H1 (cell line): ENCODE measurements at regions not wholly inside any gene's neighbourhood (a gene's known extent, or its start where the extent isn't known, plus 50 kb on each side); places are given as distances from the start of the nearest gene placed in this dataset.

Experiments used
- CTCF ChIA-PET: fragments of 300-600 bp; sonication (Branson Sonifier 250); formaldehyde crosslinking; loops from one replicate; lab custom pipeline; 2021; ENCODE audit not compliant: partially characterized antibody; lab: Charles Lee
- POLR2A ChIA-PET: fragments of 300-600 bp; sonication (Branson Sonifier 250); formaldehyde crosslinking; loops from one replicate; lab custom pipeline; 2021; ENCODE audit warnings: inconsistent platforms; ENCODE audit not compliant: partially characterized antibody; lab: Charles Lee
- DNase-seq, 2 experiments: peaks; one replicate each; pipeline versions ENCODE4 v3.0.0 to v3.0.0-alpha.2; 2010 to 2022; ENCODE audit warnings: low spot score in 2 of 2, low read depth in 1 of 2, mixed read lengths in 1 of 2
- FAIRE-seq: peaks from 2 replicates; lab custom pipeline; 2011; peaks lifted over from hg19 to GRCh38; lab: Jason Lieb, UNC
- H2AFZ ChIP-seq: 2 replicates; pipeline ENCODE4 v1.8.1; 2012; ENCODE audit warnings: low read length, inconsistent platforms
- H2AK5ac ChIP-seq: 2 replicates; pipeline ENCODE4 v1.6.1; 2013; ENCODE audit warnings: low read depth, low read length
- H2BK120ac ChIP-seq: replicated peaks from 2 replicates; pipeline ENCODE3; 2013; ENCODE audit warnings: low read depth, low read length, inconsistent platforms
- H2BK12ac ChIP-seq: 2 replicates; pipeline ENCODE4 v1.6.1; 2013; ENCODE audit warnings: low read depth, low read length
- H2BK15ac ChIP-seq: 2 replicates; pipeline ENCODE4 v1.6.1; 2013; ENCODE audit warnings: low read length
- H2BK20ac ChIP-seq: 2 replicates; pipeline ENCODE4 v1.6.1; 2013; ENCODE audit warnings: low read length
- H2BK5ac ChIP-seq: 2 replicates; pipeline ENCODE4 v1.6.1; 2013; ENCODE audit warnings: low read depth, low read length
- H3K14ac ChIP-seq: 2 replicates; pipeline ENCODE4 v1.6.1; 2013; ENCODE audit warnings: inconsistent platforms; ENCODE audit not compliant: insufficient read length
- H3K18ac ChIP-seq: 2 replicates; pipeline ENCODE4 v1.6.1; 2013; ENCODE audit warnings: low read length; ENCODE audit errors: extremely low read depth
- H3K23ac ChIP-seq: 2 replicates; pipeline ENCODE4 v1.6.1; 2013; ENCODE audit warnings: inconsistent platforms; ENCODE audit not compliant: insufficient read length
- H3K23me2 ChIP-seq: 2 replicates; pipeline ENCODE4 v1.6.1; 2013; ENCODE audit warnings: low read depth, low read length
- H3K27ac ChIP-seq: 2 replicates; pipeline ENCODE4 v1.6.1; 2011; ENCODE audit warnings: low read depth, low read length, inconsistent platforms
- H3K27me3 ChIP-seq, 4 experiments: replicated peaks in 1 of 4; 1 replicate in 1 of 4; 2 replicates in 3 of 4; pipeline versions ENCODE4 v1.6.1 to v1.8.1; 2011 to 2013; ENCODE audit warnings: low read length in 3 of 4, mild to moderate bottlenecking in 3 of 4, inconsistent platforms in 2 of 4, mixed read lengths in 2 of 4, moderate library complexity in 1 of 4; ENCODE audit not compliant: control insufficient read depth in 3 of 4, insufficient read depth in 3 of 4; ENCODE audit errors: extremely low read depth in 1 of 4
- H3K36me3 ChIP-seq, 4 experiments: 2 replicates each; pipeline versions ENCODE4 v1.6.1 to v1.8.1; 2011 to 2013; ENCODE audit warnings: mild to moderate bottlenecking in 4 of 4, low read length in 3 of 4, moderate library complexity in 2 of 4, control low read depth in 1 of 4, inconsistent platforms in 1 of 4; ENCODE audit not compliant: insufficient read depth in 4 of 4, control insufficient read depth in 2 of 4
- H3K4ac ChIP-seq: replicated peaks from 2 replicates; pipeline ENCODE3; 2013; ENCODE audit warnings: low read length, low read depth, mixed read lengths, inconsistent platforms; ENCODE audit not compliant: insufficient read length
- H3K4me1 ChIP-seq, 4 experiments: replicated peaks in 1 of 4; 1 replicate in 1 of 4; 2 replicates in 3 of 4; pipeline versions ENCODE4 v1.6.1 to v1.8.1; 2011 to 2013; ENCODE audit warnings: low read length in 3 of 4, inconsistent platforms in 2 of 4, mixed read lengths in 1 of 4; ENCODE audit not compliant: insufficient read depth in 4 of 4, control insufficient read depth in 3 of 4
- H3K4me2 ChIP-seq, 2 experiments: 2 replicates each; pipeline versions ENCODE4 v1.6.1 to v1.8.1; 2011 to 2013; ENCODE audit warnings: low read depth in 2 of 2, low read length in 2 of 2, control low read depth in 1 of 2, inconsistent platforms in 1 of 2, mild to moderate bottlenecking in 1 of 2; ENCODE audit not compliant: insufficient read depth in 1 of 2
- H3K4me3 ChIP-seq, 4 experiments: fragments of 200-600, 300-600 bp in 1 of 4; sonication (generic), shearing (Covaris generic), sonication (Bioruptor Twin) in 1 of 4; 2 replicates each; pipeline versions ENCODE4 v1.5.1 to v1.8.1; 2011 to 2016; ENCODE audit warnings: low read length in 4 of 4, low read depth in 3 of 4, control low read depth in 2 of 4, inconsistent platforms in 2 of 4, mild to moderate bottlenecking in 2 of 4, mixed read lengths in 1 of 4, moderate library complexity in 1 of 4; ENCODE audit not compliant: insufficient read depth in 2 of 4; ENCODE audit errors: extremely low read depth in 1 of 4
- H3K56ac ChIP-seq: replicated peaks from 2 replicates; pipeline ENCODE3; 2013; ENCODE audit warnings: low read depth, mild to moderate bottlenecking, mixed read lengths, low read length, inconsistent platforms; ENCODE audit not compliant: insufficient read length
- H3K79me1 ChIP-seq: 2 replicates; pipeline ENCODE4 v1.6.1; 2013; ENCODE audit warnings: low read depth, low read length, control low read depth
- H3K79me2 ChIP-seq, 2 experiments: 2 replicates each; pipeline versions ENCODE4 v1.6.1 to v1.8.1; 2012 to 2013; ENCODE audit warnings: low read length in 2 of 2, mild to moderate bottlenecking in 2 of 2, inconsistent platforms in 1 of 2; ENCODE audit not compliant: insufficient read depth in 2 of 2, control insufficient read depth in 1 of 2
- H3K9ac ChIP-seq, 4 experiments: replicated peaks in 1 of 4; 1 replicate in 1 of 4; 2 replicates in 3 of 4; pipeline versions ENCODE4 v1.6.1 to v1.8.1; 2011 to 2013; ENCODE audit warnings: low read depth in 3 of 4, low read length in 3 of 4, control low read depth in 2 of 4, mild to moderate bottlenecking in 2 of 4, moderate library complexity in 2 of 4, inconsistent platforms in 1 of 4; ENCODE audit errors: extremely low read depth in 1 of 4
- H3K9me3 ChIP-seq, 2 experiments: 2 replicates each; pipeline versions ENCODE4 v1.6.1 to v1.8.1; 2012 to 2013; ENCODE audit warnings: mild to moderate bottlenecking in 2 of 2, moderate library complexity in 2 of 2, control low read depth in 1 of 2, inconsistent platforms in 1 of 2, low read depth in 1 of 2, low read length in 1 of 2, mixed read lengths in 1 of 2; ENCODE audit not compliant: insufficient read depth in 2 of 2
- H4K20me1 ChIP-seq, 2 experiments: replicated peaks in 1 of 2; 2 replicates each; pipeline versions ENCODE3 to v1.8.1; 2011 to 2013; ENCODE audit warnings: inconsistent platforms in 2 of 2, low read length in 2 of 2, mild to moderate bottlenecking in 1 of 2; ENCODE audit not compliant: insufficient read depth in 2 of 2, control insufficient read depth in 1 of 2
- H4K5ac ChIP-seq: 2 replicates; pipeline ENCODE4 v1.6.1; 2013; ENCODE audit warnings: low read length, low read depth, mixed read lengths, inconsistent platforms; ENCODE audit not compliant: insufficient read length
- H4K8ac ChIP-seq: 2 replicates; pipeline ENCODE4 v1.8.0; 2013; ENCODE audit warnings: mild to moderate bottlenecking, moderate library complexity, low read length, inconsistent platforms; ENCODE audit not compliant: insufficient read depth; ENCODE audit errors: extremely low read depth
- H4K91ac ChIP-seq: replicated peaks from 2 replicates; pipeline ENCODE3; 2013; ENCODE audit warnings: low read length, mixed read lengths, inconsistent platforms; ENCODE audit not compliant: insufficient read length
- CHD1 ChIP-seq: IDR thresholded peaks from 2 replicates; pipeline ENCODE4 v1.6.1; 2012; ENCODE audit warnings: low read depth, low read length, improper control_type of control experiment
- KDM1A ChIP-seq: fragments of 200-600, 300-600 bp; sonication (generic); IDR thresholded peaks from 2 replicates; pipeline ENCODE4 v1.7.1; 2016; ENCODE audit warnings: mild to moderate bottlenecking, low read length, borderline replicate concordance
- POLR2A ChIP-seq, 2 experiments: IDR thresholded peaks; 1 replicate in 1 of 2; 2 replicates in 1 of 2; pipeline ENCODE4 v1.6.1; 2011; ENCODE audit warnings: low read depth in 2 of 2, low read length in 2 of 2, mild to moderate bottlenecking in 2 of 2; ENCODE audit errors: control extremely low read depth in 1 of 2
- SAP30 ChIP-seq: fragments of 300-600 bp; sonication (generic); IDR thresholded peaks from 2 replicates; pipeline ENCODE4 v1.7.1; 2012; ENCODE audit warnings: low read length, moderate library complexity, mild to moderate bottlenecking, inconsistent platforms; ENCODE audit not compliant: insufficient read depth, insufficient replicate concordance
- YY1 ChIP-seq: IDR thresholded peaks from 2 replicates; pipeline ENCODE4 v1.6.1; 2011; ENCODE audit warnings: low read depth, mild to moderate bottlenecking, low read length
- WGBS, 2 experiments: shearing (Covaris generic) in 1 of 2; methylation state at CpG; one replicate each; pipeline versions ENCODE4 v1.1.6 to v1.1.7; 2013 to 2015; ENCODE audit warnings: low lambda C conversion rate in 2 of 2, mixed read lengths in 2 of 2, inconsistent platforms in 1 of 2, low coverage in 1 of 2, missing lambda C conversion rate in 1 of 2; ENCODE audit not compliant: insufficient replicate concordance in 2 of 2, insufficient coverage in 1 of 2, insufficient read length in 1 of 2; ENCODE audit errors: extremely low coverage in 1 of 2, missing lambda C conversion rate in 1 of 2; 5-methylcytosine and 5-hydroxymethylcytosine counted together

DNA sequence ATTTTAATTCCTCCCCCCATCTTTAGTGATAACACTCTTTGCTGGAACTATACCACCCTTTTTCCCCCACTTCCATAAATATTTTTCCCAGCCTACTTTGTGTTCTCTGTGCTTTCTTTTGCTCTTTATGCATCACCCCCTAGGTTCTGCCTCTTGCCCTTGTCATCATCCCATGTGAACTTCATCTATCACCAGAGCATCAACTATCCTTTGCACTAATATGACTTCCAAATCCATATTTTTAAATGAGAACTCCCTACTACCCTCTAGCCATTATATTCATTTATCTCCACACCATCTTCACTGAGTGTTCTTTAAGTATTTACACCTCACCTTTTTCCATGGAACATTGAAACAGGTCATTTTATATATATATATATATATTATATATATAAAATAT is 452.7 kb downstream of the FOXO1 start (continued):
- no peak for TF ChIP-seq KDM1A

DNA sequence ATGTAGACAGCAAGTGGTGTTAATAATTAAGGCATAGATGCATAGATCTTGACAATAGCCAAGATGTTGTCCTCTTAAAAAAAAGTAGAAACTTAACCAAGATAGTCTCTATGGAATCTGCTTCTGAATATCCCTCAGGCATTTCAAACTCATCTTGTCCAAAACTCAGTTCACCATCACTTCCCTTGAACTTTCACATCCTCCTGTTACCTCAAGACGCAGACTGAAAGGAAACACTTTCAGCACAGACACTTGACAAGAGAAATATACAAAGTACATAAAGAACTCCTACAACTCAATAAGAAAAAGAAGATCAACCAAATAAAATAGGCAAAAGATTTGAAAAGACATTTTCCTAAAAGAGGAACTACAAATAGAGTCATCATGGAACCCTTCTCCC is 451.1 kb downstream of the FOXO1 start:
- ChIA-PET CTCF (no interaction called here), POLR2A (no interaction called here)
- H2BK5ac ChIP-seq = no peak overlapping the region
- H2BK120ac ChIP-seq = no peak overlapping the region
- no peaks in the 10 kb centered on the region for H3K27me3 ChIP-seq
- H3K23ac ChIP-seq = no peak overlapping the region
- H3K14ac ChIP-seq = no peak overlapping the region
- TF ChIP-seq POLR2A (IDR thresholded peaks at IDR 0.05; ENCODE audit: control extremely low read depth in 1 of 2, low read depth in 2 of 2, low read length in 2 of 2) (no peak), YY1 (no peak), CHD1 (no peak), SAP30 (no peak)
- no peak overlapping the region for H3K4me2 ChIP-seq
- H2BK15ac ChIP-seq = no peak overlapping the region
- H4K5ac ChIP-seq = no peak overlapping the region
- no peak overlapping the region for H2AK5ac ChIP-seq
- H2BK20ac ChIP-seq = no peak overlapping the region
- H3K4me3 ChIP-seq = no peak overlapping the region
- H3K9ac ChIP-seq = no peak overlapping the region
- H3K36me3 ChIP-seq = no peaks in the 10 kb centered on the region
- no peak overlapping the region for H2BK12ac ChIP-seq
- H3K56ac ChIP-seq = no peak overlapping the region
- no peak overlapping the region for H3K18ac ChIP-seq
- H4K20me1 ChIP-seq = no peaks in the 10 kb centered on the region
- H3K79me1 ChIP-seq = no peaks in the 10 kb centered on the region
- H2AFZ ChIP-seq = no peak overlapping the region
- no peaks in the 10 kb centered on the region for H3K9me3 ChIP-seq
- no peak overlapping the region for H4K91ac ChIP-seq
- no peak overlapping the region for H4K8ac ChIP-seq
- FAIRE-seq = no peak
- WGBS, 2 experiments = 95% methylated on average over 1 of the region's 1 CpG; no CpG with 5 or more reads in 1 of the 2 experiments
- DNase-seq = no peak
- no peaks in the 10 kb centered on the region for H3K79me2 ChIP-seq
- H3K23me2 ChIP-seq = peaks cover 4% of the 10 kb centered on the region; the same call in 1 of the 2 replicates
- no peak overlapping the region for H3K4ac ChIP-seq
- H3K4me1 ChIP-seq = no peaks in the 10 kb centered on the region
- H3K27ac ChIP-seq = no peak overlapping the region
